ENCODE measurements at regions not wholly inside any gene's neighbourhood (a gene's known extent, or its start where the extent isn't known, plus 50 kb on each side); places are given as distances from the start of the nearest gene placed in this dataset.

GRCh38 chr6:118386975-118387374 lies 161.1 kb upstream of the PLN start:
- H3K36me3 ChIP-seq (ENCODE audit: insufficient read depth, low read length) = no peaks in the 10 kb centered on the region
- H4K20me1 ChIP-seq (ENCODE audit: insufficient read depth, low read length) = no peaks in the 10 kb centered on the region

GRCh38 chr6:118387921-118388701 lies 160.0 kb upstream of the PLN start:
- H3K9ac ChIP-seq (ENCODE audit: low read depth, low read length) = no peak overlapping the region
- TF ChIP-seq EZH2 (IDR thresholded peaks at IDR 0.05; ENCODE audit: borderline replicate concordance, low read depth, low read length, severe bottlenecking) (no peak), CTCF (IDR thresholded peaks at IDR 0.05; ENCODE audit: borderline replicate concordance, extremely low read depth, low read length, poor library complexity, severe bottlenecking) (no peak)
- no peaks in the 10 kb centered on the region for H3K4me1 ChIP-seq (ENCODE audit: insufficient read depth, low read length)
- H3K27me3 ChIP-seq (ENCODE audit: insufficient read depth, low read length, poor library complexity) = no peaks in the 10 kb centered on the region
- H3K79me2 ChIP-seq (ENCODE audit: insufficient read depth, low read length) = no peaks in the 10 kb centered on the region
- H4K20me1 ChIP-seq (ENCODE audit: insufficient read depth, low read length) = no peaks in the 10 kb centered on the region
- no peak for DNase-seq
- H2AFZ ChIP-seq (ENCODE audit: low read depth, low read length) = no peak overlapping the region
- no peaks in the 10 kb centered on the region for H3K36me3 ChIP-seq (ENCODE audit: insufficient read depth, low read length)
- no peak overlapping the region for H3K4me3 ChIP-seq (ENCODE audit: low read depth in 1 of 2, low read length in 2 of 2)
- peak; percentile 42; the same call in 1 of the 3 replicates for ATAC-seq (ENCODE audit: insufficient read depth, low read depth)
- H3K27ac ChIP-seq (ENCODE audit: low read length) = no peak overlapping the region
- no peak overlapping the region for H3K4me2 ChIP-seq (ENCODE audit: insufficient read depth, low read length)
- no peaks in the 10 kb centered on the region for H3K9me3 ChIP-seq (ENCODE audit: insufficient read depth, low read length, severe bottlenecking)

More at GRCh38 chr6:118386975-118387374, 161.1 kb upstream of the PLN start:
- Histone ChIP-seq H2AFZ (ENCODE audit: low read depth, low read length) (no peak overlapping the region), H3K79me2 (ENCODE audit: insufficient read depth, low read length) (no peaks in the 10 kb centered on the region), H3K9ac (ENCODE audit: low read depth, low read length) (no peak overlapping the region), H3K27me3 (ENCODE audit: insufficient read depth, low read length, poor library complexity) (no peaks in the 10 kb centered on the region), H3K27ac (ENCODE audit: low read length) (no peak overlapping the region), H3K4me3 (ENCODE audit: low read depth in 1 of 2, low read length in 2 of 2) (no peak overlapping the region), H3K4me1 (ENCODE audit: insufficient read depth, low read length) (no peaks in the 10 kb centered on the region), H3K9me3 (ENCODE audit: insufficient read depth, low read length, severe bottlenecking) (no peaks in the 10 kb centered on the region), H3K4me2 (ENCODE audit: insufficient read depth, low read length) (no peak overlapping the region)
- TF ChIP-seq CTCF (IDR thresholded peaks at IDR 0.05; ENCODE audit: borderline replicate concordance, extremely low read depth, low read length, poor library complexity, severe bottlenecking) = no peak
- TF ChIP-seq EZH2 (IDR thresholded peaks at IDR 0.05; ENCODE audit: borderline replicate concordance, low read depth, low read length, severe bottlenecking) = no peak
- no peak for DNase-seq
- no peak for ATAC-seq (ENCODE audit: insufficient read depth, low read depth)

GRCh38 chr6:118391086-118391485 lies 157.0 kb upstream of the PLN start:
- no peak overlapping the region for H3K4me2 ChIP-seq (ENCODE audit: insufficient read depth, low read length)
- no peaks in the 10 kb centered on the region for H3K9me3 ChIP-seq (ENCODE audit: insufficient read depth, low read length, severe bottlenecking)
- no peak overlapping the region for H3K27ac ChIP-seq (ENCODE audit: low read length)
- no peak for DNase-seq
- H3K36me3 ChIP-seq (ENCODE audit: insufficient read depth, low read length) = no peaks in the 10 kb centered on the region
- no peaks in the 10 kb centered on the region for H3K4me1 ChIP-seq (ENCODE audit: insufficient read depth, low read length)
- TF ChIP-seq EZH2 (IDR thresholded peaks at IDR 0.05; ENCODE audit: borderline replicate concordance, low read depth, low read length, severe bottlenecking) (no peak), CTCF (IDR thresholded peaks at IDR 0.05; ENCODE audit: borderline replicate concordance, extremely low read depth, low read length, poor library complexity, severe bottlenecking) (no peak)
- H3K4me3 ChIP-seq (ENCODE audit: low read depth in 1 of 2, low read length in 2 of 2) = no peak overlapping the region
- ATAC-seq (ENCODE audit: insufficient read depth, low read depth) = no peak
- H3K27me3 ChIP-seq (ENCODE audit: insufficient read depth, low read length, poor library complexity) = no peaks in the 10 kb centered on the region
- no peaks in the 10 kb centered on the region for H4K20me1 ChIP-seq (ENCODE audit: insufficient read depth, low read length)
- no peak overlapping the region for H3K9ac ChIP-seq (ENCODE audit: low read depth, low read length)
- H3K79me2 ChIP-seq (ENCODE audit: insufficient read depth, low read length) = no peaks in the 10 kb centered on the region
- no peak overlapping the region for H2AFZ ChIP-seq (ENCODE audit: low read depth, low read length)
